ENCODE measurements at regions not wholly inside any gene's neighbourhood (a gene's known extent, or its start where the extent isn't known, plus 50 kb on each side); places are given as distances from the start of the nearest gene placed in this dataset.
A peak's percentile ranks its signal among the peaks of the same experiment; 100 is the strongest.

DNA sequence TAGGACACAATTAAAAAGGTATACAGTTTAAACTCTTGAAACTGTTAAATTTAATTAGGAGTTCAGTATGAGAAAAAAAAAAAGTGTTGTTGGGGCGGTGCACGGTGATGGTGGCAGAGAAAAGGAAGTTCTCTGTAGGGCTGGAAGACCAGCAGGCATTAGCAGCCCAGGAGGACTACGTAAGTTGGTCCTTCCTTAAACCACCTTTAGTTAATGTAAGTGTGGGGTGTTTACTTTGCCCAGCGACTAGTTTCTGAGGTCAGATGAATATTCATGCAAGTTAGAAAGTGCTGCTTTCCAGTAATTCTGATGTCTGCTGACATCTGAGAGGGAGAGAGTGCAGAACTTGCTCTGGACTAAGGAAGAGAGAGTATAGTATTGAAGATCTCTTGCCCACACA, 54.9 kb downstream of the NKX2-1 start:
- DNase-seq (ENCODE audit: low read depth in 4 of 4, low spot score in 3 of 4), result no peak

DNA sequence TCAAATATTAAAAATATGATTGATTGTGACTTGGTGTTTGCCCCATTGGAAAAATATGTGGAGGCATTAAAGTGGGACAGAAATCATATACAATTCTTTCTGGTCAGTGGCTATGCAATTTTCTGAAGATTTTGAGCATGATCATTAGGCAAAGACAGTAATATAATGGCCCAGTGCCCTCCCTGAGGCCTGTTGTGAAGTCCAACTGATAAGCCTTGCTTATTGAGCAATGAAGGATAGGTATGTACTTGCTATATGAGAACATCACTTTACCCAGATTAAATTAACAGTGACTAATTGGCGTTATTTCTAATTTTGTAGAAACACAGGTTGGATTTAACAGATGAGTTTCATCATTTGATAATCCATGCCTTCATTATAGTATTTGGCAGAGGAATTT, 57.1 kb downstream of the NKX2-1 start:
- DNase-seq (ENCODE audit: low read depth in 4 of 4, low spot score in 3 of 4), result no peak

DNA sequence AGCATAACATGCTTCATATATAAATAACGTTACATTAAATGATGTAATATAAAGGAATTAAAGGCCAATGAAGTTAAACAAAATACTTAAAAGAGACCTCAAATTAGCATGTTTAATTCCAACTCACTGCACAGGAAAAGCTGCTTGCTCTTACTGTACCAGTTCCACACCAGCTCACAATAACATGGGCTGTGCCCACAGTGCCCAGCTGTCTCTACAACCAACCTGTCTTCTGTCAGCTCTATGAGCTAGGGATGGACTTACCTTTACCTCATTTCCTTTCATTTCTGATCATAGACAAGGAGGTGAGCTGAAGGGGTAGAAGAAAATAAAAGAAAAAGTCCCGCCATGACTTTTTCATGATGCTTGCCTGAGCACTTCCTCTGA, 64.8 kb downstream of the NKX2-1 start:
- DNase-seq (ENCODE audit: low read depth in 4 of 4, low spot score in 3 of 4), result no peak

DNA sequence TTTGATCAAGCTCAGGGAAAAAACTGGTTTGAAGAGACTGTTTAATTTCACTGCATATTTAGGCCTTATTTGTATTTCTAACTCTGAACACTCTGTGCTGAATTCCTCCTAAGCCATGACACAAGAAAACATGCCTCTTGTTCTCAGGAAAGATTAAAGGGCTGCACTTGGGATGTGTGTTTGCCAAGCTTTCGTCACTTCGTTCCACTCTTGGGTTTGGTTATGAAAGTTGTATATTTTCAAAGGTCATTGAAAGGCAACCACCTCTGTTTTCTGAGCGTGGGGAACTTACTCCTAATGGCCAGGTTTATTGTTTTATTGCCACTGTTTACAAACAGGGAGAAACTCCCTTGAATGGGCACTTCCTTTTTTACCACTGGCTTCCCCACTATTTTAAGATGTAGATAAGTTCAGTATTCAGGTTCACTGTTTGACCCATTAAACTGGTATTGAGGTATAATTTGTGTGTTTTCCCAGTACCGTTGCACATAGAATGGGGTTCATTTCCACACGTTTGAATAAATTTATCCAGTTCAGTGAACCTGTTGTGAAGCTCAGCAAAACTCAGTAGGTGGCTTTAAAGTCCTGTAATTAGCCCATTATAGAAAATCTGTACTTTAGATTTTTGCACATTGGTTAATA, 65.3 kb downstream of the NKX2-1 start:
- no peak for DNase-seq (ENCODE audit: low read depth in 4 of 4, low spot score in 3 of 4)

DNA sequence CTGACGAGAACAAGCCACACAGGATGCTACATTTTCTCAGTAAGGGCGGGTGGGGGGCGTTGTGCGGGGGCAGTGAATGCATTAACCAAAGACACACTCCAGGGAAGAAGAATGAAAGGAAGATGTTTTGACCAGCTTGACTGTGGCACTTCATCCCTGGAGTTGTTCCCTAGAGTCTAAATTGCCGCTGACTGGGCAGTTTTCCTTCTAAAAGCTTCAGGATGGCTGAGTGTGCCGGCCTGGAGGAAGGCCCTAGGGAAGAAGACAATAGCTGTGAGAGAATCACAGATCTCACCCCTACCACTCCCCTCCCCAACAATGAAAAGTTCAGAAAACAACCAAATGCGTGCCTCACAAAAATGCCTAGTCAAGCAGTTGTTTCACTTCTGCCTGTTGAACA, 67.2 kb downstream of the NKX2-1 start:
- no peak for DNase-seq (ENCODE audit: low read depth in 4 of 4, low spot score in 3 of 4)

DNA sequence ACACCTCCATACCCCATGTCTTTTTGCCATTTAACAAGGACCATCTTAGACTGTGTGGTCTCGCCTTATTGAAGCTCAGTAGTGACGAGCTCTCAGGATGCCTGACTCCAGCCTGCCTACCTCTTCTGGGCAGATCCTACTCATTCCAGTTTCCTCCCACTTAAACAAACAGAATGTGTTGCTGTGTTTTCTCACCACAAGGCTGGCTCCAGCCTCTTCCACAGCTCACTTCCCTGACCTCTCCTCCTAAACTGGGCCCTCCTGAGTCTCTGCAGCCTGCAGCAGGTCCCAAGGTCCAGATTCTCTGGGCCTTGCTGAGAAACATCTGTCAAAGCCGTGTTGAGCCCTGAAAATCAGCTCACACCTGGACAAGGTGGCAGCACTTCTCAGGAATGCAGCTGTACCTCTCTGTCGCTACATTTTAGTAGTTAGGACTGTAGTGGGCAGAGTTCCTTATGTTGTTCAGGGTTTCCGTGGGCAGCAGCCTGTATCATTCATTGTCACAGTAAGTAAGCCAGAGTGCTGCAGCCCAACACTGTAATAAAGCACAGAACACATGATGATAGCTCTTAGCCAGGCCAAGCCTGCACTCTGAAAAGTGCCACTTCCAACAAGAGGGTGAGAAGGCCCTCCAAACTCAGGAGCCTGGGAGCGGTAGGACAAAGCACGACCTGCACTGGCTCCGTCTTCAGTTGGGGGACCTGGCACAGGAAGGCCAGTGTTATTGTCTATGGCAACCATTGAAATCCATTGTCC, 68.5 kb downstream of the NKX2-1 start:
- peak in 1 of 4 donors; percentile 7 for DNase-seq (ENCODE audit: low read depth in 4 of 4, low spot score in 3 of 4)

DNA sequence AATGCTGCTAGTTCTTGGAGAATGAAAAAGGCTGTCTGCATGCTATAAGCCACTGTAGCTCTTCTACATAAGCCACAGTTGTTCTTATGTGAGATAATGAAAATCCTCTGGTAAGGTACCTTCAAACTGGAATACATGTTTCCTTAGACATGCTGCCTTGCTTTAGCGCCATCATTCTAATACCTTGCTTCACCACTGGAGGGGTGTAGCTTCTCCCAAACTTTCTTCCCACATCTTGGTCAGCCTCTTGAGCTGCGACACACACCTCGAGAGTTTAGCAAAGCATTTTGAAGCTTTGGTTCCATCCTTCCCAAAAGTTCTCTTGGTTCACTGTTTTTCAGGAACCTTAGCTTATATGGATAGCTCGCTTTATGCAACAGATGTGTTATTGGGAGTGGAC, 69.5 kb downstream of the NKX2-1 start:
- no peak for DNase-seq (ENCODE audit: low read depth in 4 of 4, low spot score in 3 of 4)

DNA sequence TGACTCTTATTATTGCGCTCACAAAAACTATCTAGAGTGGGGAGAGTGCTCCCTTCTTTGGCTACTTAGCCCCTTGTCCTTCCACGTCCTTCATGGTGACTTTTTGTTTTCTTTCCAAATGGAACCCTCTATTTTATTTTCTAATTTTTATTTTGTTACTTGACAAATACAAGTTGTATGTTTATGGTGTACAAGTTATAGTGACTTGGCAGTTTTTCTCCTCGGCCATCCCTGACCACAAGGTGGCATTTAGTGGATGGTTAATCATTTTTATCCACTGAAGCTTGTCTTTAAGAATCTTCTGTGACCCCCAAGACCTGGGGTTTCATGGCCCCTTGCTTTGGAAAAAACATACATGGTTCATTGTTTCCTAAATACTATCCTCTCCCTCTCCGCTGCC, 70.1 kb downstream of the NKX2-1 start:
- no peak for DNase-seq (ENCODE audit: low read depth in 4 of 4, low spot score in 3 of 4)

DNA sequence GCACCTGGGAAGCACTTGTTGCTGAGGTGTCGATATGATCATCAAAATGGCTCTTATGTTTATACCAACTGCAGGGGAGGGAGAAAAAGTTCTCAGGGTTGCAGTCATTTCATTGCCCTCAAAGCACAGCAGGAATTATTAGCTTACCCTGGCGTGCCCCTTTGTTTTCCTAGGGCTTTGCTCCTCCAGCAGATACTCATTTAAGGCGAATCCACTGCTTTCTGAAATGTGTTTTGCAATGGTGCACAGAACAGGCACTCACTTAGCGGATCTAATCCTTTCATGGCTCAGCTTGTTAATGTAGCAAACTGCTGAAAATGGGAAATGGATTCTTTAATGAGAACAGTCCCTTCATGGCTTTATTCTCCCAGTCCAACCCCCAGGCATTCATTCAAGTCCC, 76.7 kb downstream of the NKX2-1 start:
- no peak for DNase-seq (ENCODE audit: low read depth in 4 of 4, low spot score in 3 of 4)

DNA sequence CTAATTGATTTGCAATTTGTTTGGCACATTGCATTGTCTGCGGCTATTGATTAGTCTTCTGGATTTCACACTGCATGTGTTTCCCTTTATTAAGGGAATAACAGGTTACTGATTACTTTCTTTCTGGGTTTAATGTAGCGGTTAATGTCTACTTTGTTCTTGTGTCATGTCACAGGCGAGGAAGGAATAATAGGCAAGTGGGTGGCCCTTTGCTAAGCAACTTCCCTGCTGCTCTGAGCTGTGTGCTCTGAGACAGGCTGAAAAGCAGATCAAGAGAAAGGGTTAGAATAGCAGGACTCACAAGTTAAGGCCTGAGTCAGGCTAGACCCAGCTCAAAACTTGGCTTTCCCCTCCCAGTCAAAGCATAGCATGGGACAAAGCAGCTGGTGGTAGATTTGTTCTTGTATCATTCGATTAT, 77.2 kb downstream of the NKX2-1 start:
- no peak for DNase-seq (ENCODE audit: low read depth in 4 of 4, low spot score in 3 of 4)

DNA sequence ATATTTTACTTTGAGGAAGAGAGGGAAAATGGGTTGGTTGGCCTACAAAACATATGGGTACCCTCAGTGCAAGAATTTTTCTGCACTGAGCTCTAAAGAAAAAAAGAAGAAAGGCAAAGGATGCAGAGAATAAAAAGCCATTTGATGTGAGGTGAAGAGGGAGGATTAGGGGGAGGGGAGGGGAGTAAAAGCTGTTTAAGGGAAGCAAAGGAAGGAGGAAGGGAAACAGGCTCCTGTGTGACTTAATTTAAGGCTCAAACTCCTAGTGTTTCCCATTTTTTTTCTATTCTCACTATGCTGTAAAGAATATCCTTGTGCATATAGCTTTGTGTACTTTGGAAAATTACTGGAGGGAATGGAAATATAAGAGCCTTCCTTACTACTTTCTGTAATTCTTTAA, 78.7 kb downstream of the NKX2-1 start:
- DNase-seq (ENCODE audit: low read depth in 4 of 4, low spot score in 3 of 4), result no peak

DNA sequence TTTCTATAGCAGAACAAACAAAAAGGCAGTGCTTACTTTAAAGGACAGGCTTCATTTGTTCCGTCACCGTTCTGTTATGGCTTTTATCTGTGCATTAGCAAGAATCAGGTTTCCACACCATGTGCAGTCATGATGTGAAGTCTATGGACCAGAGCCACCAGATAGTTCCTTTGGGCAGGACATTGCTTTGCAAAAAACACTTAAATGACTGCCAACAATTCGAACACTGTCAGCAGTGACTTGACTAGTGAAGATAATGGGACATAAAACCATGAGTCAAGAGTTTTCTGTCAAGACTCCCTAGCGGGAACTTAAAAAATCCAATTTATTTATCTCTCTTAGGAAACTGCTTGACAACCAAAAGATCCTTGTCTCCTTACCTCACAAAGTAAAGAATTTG, 80.3 kb downstream of the NKX2-1 start:
- DNase-seq (ENCODE audit: low read depth in 4 of 4, low spot score in 3 of 4), result no peak

DNA sequence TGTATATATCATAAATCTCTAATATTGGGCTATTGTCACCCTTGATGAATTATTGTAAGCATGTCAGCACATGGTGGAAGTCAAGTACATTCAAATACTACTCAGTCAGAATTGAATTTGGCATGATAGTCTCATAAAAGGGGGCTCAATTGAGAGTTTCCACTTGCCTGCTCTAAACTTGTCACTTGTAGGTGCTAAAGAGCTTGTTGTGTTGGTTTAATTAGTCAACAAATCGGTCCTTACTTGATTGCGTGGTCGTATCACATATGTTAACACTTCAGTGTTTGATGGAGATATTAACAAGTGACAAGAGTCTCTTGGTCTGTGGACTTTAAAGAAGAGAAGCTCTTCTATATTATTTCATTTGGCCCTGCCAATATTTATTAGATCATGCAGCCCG, 81.1 kb downstream of the NKX2-1 start:
- DNase-seq (ENCODE audit: low read depth in 4 of 4, low spot score in 3 of 4), result no peak

DNA sequence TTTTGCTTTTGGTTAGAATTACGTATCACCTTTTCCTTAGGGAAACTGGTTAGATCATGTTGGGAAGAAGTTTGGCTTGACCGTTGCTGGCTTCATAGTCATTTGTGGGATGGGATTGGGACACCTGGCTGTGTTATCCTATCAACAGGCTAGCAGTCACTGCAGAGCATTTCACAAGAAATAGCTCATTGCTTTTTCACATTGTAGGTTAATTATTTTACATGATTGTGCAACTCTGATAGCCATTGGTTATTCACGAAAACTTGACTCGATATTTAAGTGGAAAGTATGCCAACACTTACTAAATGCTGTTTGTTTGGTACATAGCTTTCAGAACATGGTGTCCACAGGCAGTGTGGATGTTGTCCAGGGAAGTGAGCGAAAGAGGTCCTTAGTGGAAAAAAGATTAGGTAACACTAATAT, 89.4 kb downstream of the NKX2-1 start:
- DNase-seq (ENCODE audit: low read depth in 4 of 4, low spot score in 3 of 4), result no peak

DNA sequence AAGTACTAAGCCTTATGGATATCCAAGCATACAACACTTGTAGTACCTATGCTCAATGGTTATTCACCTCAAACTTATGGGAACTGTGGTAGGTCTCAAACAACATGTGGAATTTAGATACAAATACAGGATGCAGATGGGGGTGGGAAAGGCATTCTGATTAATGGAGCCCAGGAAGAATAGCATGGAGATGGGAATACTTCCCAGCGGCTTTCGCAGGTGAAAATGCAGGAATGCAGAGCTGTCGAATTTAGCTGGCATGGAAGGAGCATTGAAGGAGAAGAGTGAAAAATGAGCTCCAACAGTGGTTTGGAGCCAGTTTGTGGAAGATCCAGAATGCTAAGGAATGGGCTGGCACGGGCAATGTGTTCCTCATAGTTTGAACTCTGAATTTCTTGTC, 89.9 kb downstream of the NKX2-1 start:
- DNase-seq (ENCODE audit: low read depth in 4 of 4, low spot score in 3 of 4), result no peak

DNA sequence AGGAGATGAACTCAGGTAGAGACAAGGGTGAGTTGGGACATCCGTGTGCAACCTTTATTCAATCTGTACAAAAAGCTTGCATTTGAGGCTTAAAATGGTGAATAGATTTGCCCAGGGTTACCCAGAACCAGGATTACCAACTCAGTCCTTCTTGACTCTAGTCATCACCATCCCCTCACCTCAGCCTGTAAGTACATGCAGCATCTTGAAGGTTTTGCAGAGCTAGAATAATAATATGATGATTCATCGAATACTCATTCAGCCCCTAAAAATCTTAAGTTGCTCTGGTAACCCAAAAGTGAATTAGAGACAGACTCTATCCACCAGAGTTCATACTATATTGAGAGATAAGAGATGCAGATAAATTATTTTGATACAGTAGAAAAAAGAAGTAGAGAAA, 90.3 kb downstream of the NKX2-1 start:
- DNase-seq (ENCODE audit: low read depth in 4 of 4, low spot score in 3 of 4), result no peak

DNA sequence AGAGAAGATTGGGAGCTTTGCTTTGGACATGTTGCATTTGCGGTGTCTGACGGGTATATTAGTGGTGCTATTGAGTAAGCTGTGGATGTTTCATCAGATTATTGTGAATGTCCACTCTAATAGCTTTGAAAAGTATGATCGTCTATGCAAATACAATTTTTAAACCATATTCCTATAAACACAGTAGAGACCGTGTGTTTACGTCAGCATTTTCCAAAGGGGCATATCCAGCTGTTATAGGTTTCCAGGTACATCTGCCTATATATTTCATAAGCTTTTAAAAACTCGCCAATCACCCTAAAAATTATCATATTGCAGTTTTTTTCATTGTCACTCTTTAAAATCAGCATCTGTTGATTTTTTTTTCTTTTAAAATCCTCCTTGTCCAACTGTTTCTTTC, 91.7 kb downstream of the NKX2-1 start:
- no peak for DNase-seq (ENCODE audit: low read depth in 4 of 4, low spot score in 3 of 4)

DNA sequence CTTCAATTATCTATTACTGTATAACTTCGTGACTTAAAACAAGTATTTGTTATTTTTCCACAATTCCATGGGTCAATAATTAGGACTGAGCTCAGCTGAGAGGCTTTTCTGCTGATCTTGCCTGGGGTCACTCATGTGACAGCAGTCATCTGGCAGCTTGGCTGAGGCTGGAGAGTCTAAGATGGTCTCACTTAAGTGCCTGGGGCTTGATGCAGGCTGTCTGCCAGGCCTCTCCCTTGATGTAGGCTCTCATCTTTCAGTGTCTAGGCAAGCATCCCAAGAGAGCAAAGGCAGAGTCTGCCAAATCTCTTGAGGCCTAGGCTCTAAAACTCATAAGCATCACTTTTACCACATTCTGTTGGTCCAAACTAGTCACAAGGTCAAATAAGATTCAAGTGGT, 93.2 kb downstream of the NKX2-1 start:
- no peak for DNase-seq (ENCODE audit: low read depth in 4 of 4, low spot score in 3 of 4)

DNA sequence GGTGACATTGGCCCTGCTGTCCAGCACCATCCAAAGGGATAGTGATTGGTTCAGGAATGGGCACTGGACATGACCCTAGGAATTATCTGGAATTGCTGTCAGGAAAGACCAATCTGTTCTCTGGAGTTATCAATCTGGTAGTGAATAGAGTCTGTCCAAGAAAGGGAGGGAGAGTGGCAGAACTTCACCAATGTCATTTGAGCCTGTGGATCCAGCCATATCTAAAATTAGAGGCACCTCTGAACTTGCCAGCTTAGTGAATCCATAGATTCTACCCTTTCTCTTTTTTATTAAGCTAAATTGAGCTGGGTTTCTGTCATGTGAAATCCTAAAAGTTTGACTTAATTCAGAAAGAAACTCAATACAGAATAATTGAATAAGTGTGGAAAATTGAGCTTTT, 93.9 kb downstream of the NKX2-1 start:
- DNase-seq (ENCODE audit: low read depth in 4 of 4, low spot score in 3 of 4), result no peak

DNA sequence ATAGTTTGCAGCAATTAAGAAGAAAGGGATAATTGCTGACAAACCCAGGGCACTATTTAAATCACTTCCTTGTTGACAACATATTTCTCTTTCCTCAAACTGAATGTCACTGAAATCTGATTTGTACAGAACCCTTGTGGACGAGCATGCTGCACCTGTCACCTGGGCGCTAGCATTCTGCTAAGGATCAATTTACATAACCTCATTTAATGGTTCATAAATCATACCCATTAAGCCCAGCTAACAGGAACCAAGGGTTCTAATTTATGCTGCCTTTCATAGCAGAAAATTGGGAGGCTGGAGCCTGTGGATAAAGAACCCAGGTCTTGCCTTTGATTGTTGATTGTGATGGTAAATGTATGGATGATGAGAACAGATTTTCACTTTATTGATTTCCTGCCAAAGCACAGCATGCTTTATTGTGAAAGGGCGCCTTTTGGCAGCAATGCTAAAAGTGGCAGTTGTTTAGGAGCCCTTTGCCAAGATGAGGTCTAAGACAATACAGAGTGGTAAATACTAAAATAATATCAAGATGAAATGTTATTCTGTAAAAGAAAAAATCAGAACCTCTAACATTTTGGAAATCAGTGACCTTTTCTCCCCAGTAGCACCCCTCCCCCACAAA, 95.4 kb downstream of the NKX2-1 start:
- DNase-seq (ENCODE audit: low read depth in 4 of 4, low spot score in 3 of 4), result no peak

DNA sequence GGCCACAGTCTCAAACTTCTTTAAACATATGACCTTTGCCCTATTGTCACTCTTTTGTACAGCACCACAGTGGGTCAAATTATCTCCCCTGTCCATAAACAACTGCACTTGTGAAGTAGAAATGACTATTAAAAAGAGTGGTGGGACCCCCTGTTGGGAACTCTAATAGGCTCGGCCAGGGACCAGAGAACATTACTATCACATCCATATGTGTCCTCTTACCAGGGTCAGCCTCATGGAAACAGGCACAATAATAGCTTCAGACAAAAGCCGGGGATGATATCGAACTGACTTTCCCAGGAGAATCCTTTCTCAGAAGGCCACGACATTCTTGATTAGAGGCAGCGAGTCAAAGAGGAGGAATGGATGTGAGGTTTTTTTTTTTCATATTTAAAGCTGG, 96.6 kb downstream of the NKX2-1 start:
- no peak for DNase-seq (ENCODE audit: low read depth in 4 of 4, low spot score in 3 of 4)

DNA sequence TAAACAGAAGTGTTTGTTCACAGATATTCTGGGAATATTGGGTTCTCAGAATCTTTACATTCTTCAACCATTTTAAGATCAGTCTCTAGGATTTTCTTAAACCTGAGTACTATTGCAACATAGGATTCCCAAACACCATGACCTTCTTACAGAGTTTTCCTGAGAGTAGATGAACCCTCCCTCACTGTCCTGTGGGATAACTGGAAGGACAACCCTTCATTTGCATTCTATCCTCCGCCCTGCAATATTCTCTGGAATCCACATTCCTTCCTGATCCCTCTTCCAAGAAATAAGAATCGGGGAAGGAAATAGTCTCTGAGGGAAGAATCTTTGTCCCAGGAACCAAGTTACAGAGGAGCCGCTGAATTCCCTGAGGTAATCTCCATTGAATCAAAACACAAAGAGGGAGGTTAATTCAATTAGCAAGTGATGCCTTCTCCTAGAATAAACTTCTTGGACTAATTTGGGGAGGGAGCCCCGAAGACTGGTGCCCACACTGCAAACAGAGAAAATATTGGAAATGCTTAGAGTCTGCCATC, 99.8 kb upstream of the MBIP start:
- DNase-seq (ENCODE audit: low read depth in 4 of 4, low spot score in 3 of 4), result no peak

Data from right renal pelvis (tissue), 4 donors.